PC-9 (cell line): ENCODE measurements at regions not wholly inside any gene's neighbourhood (a gene's known extent, or its start where the extent isn't known, plus 50 kb on each side); places are given as distances from the start of the nearest gene placed in this dataset.

Experiments
- BruUV-seq: library from RNA; stranded (reverse); fragments of 400-500 nt; replicated peaks from 2 replicates; lab custom pipeline; 2021; lab: Mats Ljungman, UMichigan
- CTCF ChIA-PET: fragments of 300-600 bp; sonication (Branson Sonifier 250); formaldehyde crosslinking; loops from one replicate; lab custom pipeline; 2022; ENCODE audit warnings: antibody characterized with exemption; lab: Charles Lee
- POLR2A ChIA-PET: fragments of 300-600 bp; sonication (Branson Sonifier 250); formaldehyde crosslinking; loops from one replicate; lab custom pipeline; 2022; ENCODE audit warnings: antibody characterized with exemption; ENCODE audit not compliant: unreplicated experiment; lab: Charles Lee
- DNase-seq, 2 experiments: peaks; one replicate each; pipeline versions ENCODE4 v3.0.0 to v3.0.0-alpha.2; 2015 to 2022; ENCODE audit warnings: mixed read lengths in 1 of 2
- H2AFZ ChIP-seq: fragments of 200-600 bp; sonication (generic); 2 replicates; pipeline ENCODE4 v1.8.1; 2017; ENCODE audit warnings: antibody characterized with exemption
- H3F3A ChIP-seq: fragments of 200-600 bp; sonication (generic); 2 replicates; pipeline ENCODE4 v1.8.1; 2017; ENCODE audit warnings: antibody characterized with exemption, mild to moderate bottlenecking, low read depth; ENCODE audit not compliant: insufficient read depth
- H3K27ac ChIP-seq: fragments of 200-600 bp; sonication (generic); 2 replicates; pipeline ENCODE4 v1.6.1; 2016; ENCODE audit warnings: mixed run types
- H3K27me3 ChIP-seq: fragments of 200-600 bp; sonication (generic); 2 replicates; pipeline ENCODE4 v1.6.1; 2016; ENCODE audit warnings: low read depth, mixed run types; ENCODE audit not compliant: insufficient read depth
- H3K36me3 ChIP-seq: fragments of 200-600 bp; sonication (generic); 2 replicates; pipeline ENCODE4 v1.6.1; 2016; ENCODE audit warnings: low read depth, mixed run types
- H3K4me1 ChIP-seq: fragments of 200-600 bp; sonication (generic); replicated peaks from 2 replicates; pipeline ENCODE4 v1.6.1; 2016; ENCODE audit warnings: mixed run types; ENCODE audit not compliant: insufficient read depth
- H3K4me2 ChIP-seq: fragments of 200-600 bp; sonication (generic); 2 replicates; pipeline ENCODE4 v1.6.1; 2017; ENCODE audit warnings: mixed run types
- H3K4me3 ChIP-seq: fragments of 200-600 bp; sonication (generic); 2 replicates; pipeline ENCODE4 v1.6.1; 2016; ENCODE audit warnings: mixed run types
- H3K79me2 ChIP-seq: fragments of 200-600 bp; sonication (generic); 2 replicates; pipeline ENCODE4 v1.6.1; 2017; ENCODE audit warnings: low read depth, mixed run types
- H3K9me2 ChIP-seq: fragments of 200-600 bp; sonication (generic); 2 replicates; pipeline ENCODE4 v1.8.1; 2017; ENCODE audit warnings: mild to moderate bottlenecking; ENCODE audit not compliant: insufficient read depth
- H3K9me3 ChIP-seq: fragments of 200-600 bp; sonication (generic); 2 replicates; pipeline ENCODE4 v1.8.1; 2016; ENCODE audit warnings: low read depth; ENCODE audit not compliant: insufficient read depth
- H4K20me1 ChIP-seq: fragments of 200-600 bp; sonication (generic); 2 replicates; pipeline ENCODE4 v1.8.1; 2017; ENCODE audit not compliant: insufficient read depth
- EZH2 ChIP-seq: fragments of 200-600 bp; sonication (generic); IDR thresholded peaks from 2 replicates; pipeline ENCODE4 v1.8.0; 2017; ENCODE audit warnings: antibody characterized with exemption, low read depth
- intact Hi-C: fragments of 100-400 bp; cut with micrococcal nuclease; formaldehyde crosslinking; loops from one replicate; pipeline ENCODE4 v1.10.0; 2022; ENCODE audit not compliant: unreplicated experiment
- TF ChIP-seq, protein P1 (sequence below): fragments of 200-600 bp; sonication (generic); conservative IDR thresholded peaks from 2 replicates; pipeline ENCODE4 v1.6.1; 2017; ENCODE audit warnings: mixed run types, antibody characterized with exemption, mild to moderate bottlenecking, moderate library complexity

DNA sequence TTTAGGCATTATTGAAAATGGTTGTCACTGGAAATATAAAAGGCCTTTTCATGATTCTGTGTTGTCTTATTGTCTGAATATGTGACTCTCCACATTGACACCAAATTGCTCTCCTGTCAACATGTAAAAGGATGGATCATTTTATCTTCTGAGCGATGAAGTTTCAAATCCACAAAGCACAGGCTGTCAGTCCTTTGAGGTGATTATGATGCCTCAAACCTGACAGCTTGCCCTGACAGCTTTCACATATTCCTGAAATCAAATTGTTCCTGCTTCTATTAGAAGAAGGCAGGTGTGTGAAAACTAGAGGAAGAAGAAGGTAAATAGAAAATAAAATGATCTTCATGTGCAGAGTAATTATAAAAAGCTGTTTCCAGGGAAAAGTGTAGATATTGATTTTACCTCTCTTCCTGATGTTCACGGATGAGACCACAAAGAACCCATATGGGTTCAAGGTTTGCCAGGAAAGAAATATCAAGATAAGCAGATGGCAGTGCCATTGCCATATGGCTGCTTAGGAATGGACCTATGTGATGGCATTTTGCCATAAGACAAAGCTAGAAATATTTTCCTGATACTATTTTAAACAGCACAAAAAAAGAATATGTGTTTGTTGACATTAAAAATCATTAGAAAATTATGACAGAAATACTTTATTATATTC is 1006.3 kb upstream of the AGA start:
- Histone ChIP-seq H2AFZ (no peak overlapping the region), H3K27ac (no peak overlapping the region), H3K36me3 (no peaks in the 10 kb centered on the region), H3K27me3 (no peaks in the 10 kb centered on the region), H3K4me2 (no peak overlapping the region), H3K9me2 (no peaks in the 10 kb centered on the region), H3K4me1 (no peaks in the 10 kb centered on the region), H3K79me2 (no peaks in the 10 kb centered on the region), H3F3A (no peaks in the 10 kb centered on the region), H4K20me1 (no peaks in the 10 kb centered on the region), H3K9me3 (no peaks in the 10 kb centered on the region), H3K4me3 (no peak overlapping the region)
- ChIA-PET CTCF (no interaction called here), POLR2A (no interaction called here)
- no TSS peak for BruUV-seq
- intact Hi-C loops = no loop called here
- no peak for DNase-seq
- TF ChIP-seq, protein P1, sequence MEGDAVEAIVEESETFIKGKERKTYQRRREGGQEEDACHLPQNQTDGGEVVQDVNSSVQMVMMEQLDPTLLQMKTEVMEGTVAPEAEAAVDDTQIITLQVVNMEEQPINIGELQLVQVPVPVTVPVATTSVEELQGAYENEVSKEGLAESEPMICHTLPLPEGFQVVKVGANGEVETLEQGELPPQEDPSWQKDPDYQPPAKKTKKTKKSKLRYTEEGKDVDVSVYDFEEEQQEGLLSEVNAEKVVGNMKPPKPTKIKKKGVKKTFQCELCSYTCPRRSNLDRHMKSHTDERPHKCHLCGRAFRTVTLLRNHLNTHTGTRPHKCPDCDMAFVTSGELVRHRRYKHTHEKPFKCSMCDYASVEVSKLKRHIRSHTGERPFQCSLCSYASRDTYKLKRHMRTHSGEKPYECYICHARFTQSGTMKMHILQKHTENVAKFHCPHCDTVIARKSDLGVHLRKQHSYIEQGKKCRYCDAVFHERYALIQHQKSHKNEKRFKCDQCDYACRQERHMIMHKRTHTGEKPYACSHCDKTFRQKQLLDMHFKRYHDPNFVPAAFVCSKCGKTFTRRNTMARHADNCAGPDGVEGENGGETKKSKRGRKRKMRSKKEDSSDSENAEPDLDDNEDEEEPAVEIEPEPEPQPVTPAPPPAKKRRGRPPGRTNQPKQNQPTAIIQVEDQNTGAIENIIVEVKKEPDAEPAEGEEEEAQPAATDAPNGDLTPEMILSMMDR = no peak
- TF ChIP-seq EZH2 = no peak

DNA sequence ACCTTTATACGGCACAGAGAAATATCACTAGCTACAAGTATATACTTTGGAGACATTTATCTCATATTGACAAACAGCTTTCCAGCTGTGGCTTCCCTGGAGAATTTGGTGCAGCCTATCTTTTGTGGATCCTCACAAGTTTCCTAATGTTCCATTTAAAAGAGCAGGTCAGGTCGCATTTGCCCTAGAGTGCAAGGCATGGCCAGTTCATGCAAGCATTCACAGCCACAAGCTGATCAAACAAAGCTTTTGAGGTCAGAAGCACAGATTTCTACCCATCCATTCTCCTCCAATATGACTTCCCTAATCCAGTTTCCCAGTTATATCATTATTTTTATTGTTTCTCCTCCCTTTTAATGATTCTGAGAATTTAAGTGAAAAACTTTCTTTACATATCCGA is 1008.4 kb upstream of the AGA start:
- H2AFZ ChIP-seq = no peak overlapping the region
- no peak overlapping the region for H3K4me2 ChIP-seq
- no peaks in the 10 kb centered on the region for H4K20me1 ChIP-seq
- H3K79me2 ChIP-seq = no peaks in the 10 kb centered on the region
- intact Hi-C loops = no loop called here
- BruUV-seq = no TSS peak
- no peaks in the 10 kb centered on the region for H3K27me3 ChIP-seq
- no peak for TF ChIP-seq EZH2
- TF ChIP-seq, protein P1 = no peak
- no peaks in the 10 kb centered on the region for H3K9me2 ChIP-seq
- H3K36me3 ChIP-seq = no peaks in the 10 kb centered on the region
- H3K9me3 ChIP-seq = no peaks in the 10 kb centered on the region
- DNase-seq = no peak
- POLR2A ChIA-PET = no interaction called here
- H3F3A ChIP-seq = no peaks in the 10 kb centered on the region
- no peak overlapping the region for H3K4me3 ChIP-seq
- CTCF ChIA-PET = no interaction called here
- H3K27ac ChIP-seq = no peak overlapping the region
- no peaks in the 10 kb centered on the region for H3K4me1 ChIP-seq

DNA sequence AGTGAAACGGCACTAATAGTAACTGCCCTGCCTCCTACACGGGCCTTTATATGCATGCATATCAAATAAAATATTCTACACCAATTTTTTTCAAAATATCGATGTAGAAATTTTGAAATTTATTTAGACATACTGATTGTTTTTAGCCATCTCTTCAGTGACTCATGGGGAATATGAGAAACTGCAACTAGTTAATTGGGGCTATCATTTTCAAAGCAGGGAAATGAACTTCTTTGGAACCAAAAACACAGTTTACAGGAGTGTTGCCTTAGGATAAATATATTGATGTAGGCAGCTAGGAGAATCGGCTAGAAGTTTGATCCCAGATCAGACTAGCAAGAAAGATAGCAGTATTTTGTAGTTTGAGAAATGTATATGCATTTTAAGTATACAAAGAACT is 1010.8 kb upstream of the AGA start:
- no peak for DNase-seq
- Histone ChIP-seq H3K9me2 (no peaks in the 10 kb centered on the region), H4K20me1 (no peaks in the 10 kb centered on the region), H3K27ac (no peak overlapping the region), H3K9me3 (no peaks in the 10 kb centered on the region), H3K4me3 (no peak overlapping the region), H3K79me2 (no peaks in the 10 kb centered on the region), H3K36me3 (no peaks in the 10 kb centered on the region), H3K27me3 (no peaks in the 10 kb centered on the region), H3K4me2 (no peak overlapping the region), H3K4me1 (no peaks in the 10 kb centered on the region), H2AFZ (no peak overlapping the region), H3F3A (no peaks in the 10 kb centered on the region)
- intact Hi-C loops = no loop called here
- no peak for TF ChIP-seq EZH2
- TF ChIP-seq, protein P1 = no peak
- POLR2A ChIA-PET = no interaction called here
- BruUV-seq = no TSS peak
- CTCF ChIA-PET = no interaction called here
